GM18907 (cell line): ENCODE measurements at regions not wholly inside any gene's neighbourhood (a gene's known extent, or its start where the extent isn't known, plus 50 kb on each side); places are given as distances from the start of the nearest gene placed in this dataset.

Experiments used
- ATAC-seq: cut with Tn5 transposase; IDR thresholded peaks from one replicate; pipeline ENCODE4 v1.9.1; 2021; ENCODE audit warnings: mild to moderate bottlenecking, moderate library complexity; ENCODE audit not compliant: unreplicated experiment

DNA sequence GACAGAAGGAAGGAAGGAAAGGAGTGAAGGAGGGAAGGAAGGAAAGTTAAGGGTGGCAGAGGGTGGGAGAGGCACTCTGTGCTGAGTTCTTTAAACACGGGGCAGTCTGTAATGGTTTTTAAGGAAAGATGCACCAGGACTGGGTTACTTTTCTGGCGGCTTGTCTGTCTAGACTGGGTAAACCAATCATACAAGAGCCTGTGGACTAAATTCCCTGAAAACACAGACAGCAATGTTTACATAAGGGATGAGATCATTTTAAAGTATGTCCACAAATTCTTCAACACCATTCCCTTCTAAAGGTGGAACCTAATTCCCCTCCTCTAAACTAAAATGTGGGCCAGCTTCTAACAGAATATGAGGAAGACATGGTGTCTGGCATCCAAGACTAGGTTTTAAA lies 235.5 kb upstream of the IGF1R start:
- no peak for ATAC-seq

DNA sequence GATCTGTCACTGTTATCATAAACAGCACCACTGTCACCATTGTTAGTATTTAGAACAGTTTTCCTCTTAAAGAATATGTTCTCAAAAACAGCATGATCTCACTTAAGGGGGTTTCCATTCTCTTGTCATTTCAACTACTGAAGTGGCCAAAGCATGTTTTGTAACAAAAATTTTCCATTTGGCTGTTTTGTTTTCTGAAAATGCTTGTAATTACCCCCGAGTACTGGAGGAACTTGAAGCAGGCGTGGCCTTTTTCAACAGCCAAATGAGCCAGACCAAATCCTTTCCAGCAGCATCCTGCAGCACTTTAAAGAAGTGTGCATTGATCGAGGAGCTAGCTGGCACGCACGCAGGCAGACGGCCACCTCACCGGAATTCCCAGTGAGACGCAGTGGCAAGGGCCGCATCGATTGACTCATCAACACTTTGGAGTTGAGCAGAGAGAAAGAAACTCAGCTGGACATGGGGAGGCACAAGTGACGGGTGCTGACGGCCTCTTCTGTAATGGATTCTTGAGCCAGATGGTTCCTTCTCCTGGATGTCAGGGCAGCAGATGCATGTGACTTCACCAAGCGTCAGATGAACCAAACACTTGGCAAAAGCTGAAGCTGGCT lies 234.3 kb upstream of the IGF1R start:
- no peak for ATAC-seq

- no peak for ATAC-seq
These were observed 232.0 kb upstream of the IGF1R start for GRCh38 chr15:98416222-98416855.

DNA sequence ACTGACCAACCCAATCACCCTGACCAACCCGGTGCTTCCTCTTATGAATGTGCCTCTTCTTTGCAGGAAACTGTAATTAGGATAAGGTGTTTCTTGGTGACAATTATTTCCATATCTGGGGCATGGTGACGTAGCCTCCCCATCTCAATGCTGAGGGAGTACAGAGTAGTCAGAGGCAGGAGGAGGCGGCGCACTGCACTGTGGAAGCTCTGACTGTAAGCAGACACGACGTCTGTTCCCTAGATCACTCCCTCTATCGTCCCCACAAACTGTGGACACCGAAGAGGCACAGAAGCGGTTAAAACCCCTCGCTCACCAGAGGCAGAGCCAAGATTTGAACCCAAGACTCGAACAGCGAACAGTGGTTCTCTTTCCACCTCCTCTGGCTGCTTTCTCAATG lies 231.0 kb upstream of the IGF1R start:
- ATAC-seq, result no peak

GRCh38 chr15:98418122-98418521 lies 230.2 kb upstream of the IGF1R start:
- ATAC-seq, result no peak

DNA sequence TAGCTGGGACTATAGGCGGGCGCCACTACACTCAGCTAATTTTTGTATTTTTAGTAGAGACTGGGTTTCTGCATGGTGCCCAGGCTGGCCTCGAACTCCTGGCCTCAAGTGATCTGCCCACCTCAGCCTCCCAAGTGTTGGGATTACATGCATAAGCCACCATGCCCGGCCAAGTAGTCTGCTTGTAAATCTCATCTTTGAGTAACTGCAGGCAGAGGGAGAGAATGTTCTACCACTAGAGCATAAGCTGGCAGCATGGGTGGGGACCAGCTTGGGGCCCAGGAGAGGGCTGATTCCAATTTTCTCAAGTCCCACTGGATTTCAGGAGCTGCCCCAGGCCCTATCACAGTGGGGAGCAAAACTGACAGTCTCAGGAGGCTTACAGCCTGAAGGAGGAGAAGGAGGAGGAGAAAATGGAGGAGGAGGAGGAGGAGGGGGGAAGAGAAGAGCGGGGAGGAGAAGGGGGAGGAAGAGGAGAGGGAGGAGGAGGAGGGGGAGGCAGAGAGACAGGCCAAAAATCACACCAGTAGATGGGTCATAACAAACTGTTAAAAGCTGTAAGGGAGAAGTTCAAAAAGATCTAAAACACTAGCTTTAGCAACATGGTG lies 229.1 kb upstream of the IGF1R start:
- no peak for ATAC-seq

- peak; percentile 7 for ATAC-seq
These were observed 227.5 kb upstream of the IGF1R start for GRCh38 chr15:98420837-98421236.

DNA sequence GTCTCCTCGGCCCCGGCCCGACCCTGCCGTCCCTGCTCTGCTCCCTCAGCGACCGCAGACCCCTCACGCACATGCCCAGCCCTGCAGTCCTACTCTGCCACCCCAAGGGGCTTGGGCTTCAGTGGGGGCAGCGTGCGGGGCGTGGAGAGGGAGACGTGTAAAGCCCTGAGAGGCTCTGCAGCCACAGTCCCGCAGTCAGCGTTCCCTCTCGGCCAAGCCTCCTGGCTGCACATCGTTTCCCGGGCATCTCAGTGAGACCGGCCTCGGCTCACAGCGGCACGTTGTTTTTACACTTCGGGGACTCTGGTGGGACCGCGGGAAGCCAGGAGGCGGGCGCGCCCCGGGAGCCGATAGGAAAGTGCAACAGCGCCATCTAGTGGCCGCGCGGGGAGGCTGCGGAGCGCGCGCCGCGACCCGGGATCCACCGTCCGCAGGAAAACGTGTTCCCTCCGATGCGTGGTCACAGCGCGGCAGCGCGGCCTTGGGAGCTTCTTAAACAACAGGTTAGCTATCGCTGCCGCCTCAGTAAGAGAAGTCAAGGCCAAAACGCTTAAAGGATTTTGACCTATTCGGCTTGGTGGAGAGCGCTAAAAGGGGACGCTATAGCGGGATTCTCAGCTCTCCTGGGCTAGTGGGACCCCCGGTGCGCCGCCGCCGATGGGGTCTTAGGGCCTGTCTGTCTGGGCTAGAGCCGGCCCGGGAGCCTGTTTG lies 226.8 kb upstream of the IGF1R start:
- peak; percentile 85 for ATAC-seq

GRCh38 chr15:98422130-98422478 lies 226.2 kb upstream of the IGF1R start:
- no peak for ATAC-seq

GRCh38 chr15:98425173-98425572 lies 223.2 kb upstream of the IGF1R start:
- no peak for ATAC-seq

DNA sequence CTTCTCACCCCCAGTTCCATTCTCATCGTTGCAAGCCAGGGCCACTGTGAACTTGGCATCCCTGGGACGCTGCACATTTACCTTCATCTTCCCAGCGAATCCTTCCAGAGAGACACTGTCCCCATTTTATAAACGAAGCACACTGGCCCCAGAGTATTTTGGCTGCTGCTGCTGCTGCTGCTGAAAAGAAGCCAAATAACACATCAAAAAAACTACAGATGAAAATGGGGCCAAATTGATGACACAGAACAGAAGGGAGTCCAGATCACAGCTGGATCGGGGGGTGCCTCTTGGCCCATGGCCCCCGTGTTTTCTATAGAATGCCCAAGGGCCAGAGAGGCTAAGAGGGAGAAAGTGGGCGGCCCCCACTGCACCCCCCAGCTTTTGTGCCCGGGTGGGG lies 221.0 kb upstream of the IGF1R start:
- ATAC-seq, result no peak

- peak; percentile 92 for ATAC-seq
These were observed 219.9 kb upstream of the IGF1R start for GRCh38 chr15:98428253-98428989.

DNA sequence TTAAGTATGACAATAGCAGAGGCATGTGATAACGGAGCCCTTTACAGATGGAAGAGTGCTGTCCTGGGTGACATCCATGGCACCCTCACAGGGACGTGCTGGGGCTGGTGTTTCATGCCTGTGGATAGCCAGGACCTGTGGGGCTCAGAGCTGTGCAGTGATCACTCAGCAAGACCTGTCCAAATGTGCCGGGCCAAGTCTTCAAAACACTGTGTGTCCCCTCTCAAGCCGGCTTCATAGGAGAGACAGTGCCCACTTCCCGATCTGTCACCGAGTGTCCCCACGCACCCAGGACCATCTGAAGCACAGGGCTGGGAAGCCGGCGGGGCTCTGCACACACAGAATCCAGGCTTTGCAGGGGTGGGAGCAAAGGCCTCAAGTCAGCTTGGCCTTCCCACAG lies 217.2 kb upstream of the IGF1R start:
- ATAC-seq, result no peak

GRCh38 chr15:98433346-98433745 lies 215.0 kb upstream of the IGF1R start:
- no peak for ATAC-seq

DNA sequence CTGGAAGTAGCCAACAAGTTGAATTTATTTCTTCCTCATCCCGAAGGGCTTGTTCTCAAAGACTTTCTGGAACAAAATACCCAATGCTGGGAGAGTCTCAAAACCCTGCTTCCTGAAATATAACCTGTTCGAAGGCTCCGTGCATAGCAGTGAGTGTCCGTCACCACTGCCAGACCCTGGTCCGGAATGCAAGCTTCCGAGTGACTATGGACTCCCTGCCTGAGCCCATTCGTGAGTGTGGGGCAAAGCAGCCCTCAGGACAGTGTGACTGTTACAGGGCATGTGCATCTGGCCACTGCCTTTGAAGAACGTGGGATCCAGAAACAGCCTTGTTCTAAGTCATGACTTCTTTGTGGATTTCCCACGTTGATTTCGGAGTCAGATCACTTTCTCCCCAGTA lies 214.5 kb upstream of the IGF1R start:
- no peak for ATAC-seq

GRCh38 chr15:98437752-98438151 lies 210.6 kb upstream of the IGF1R start:
- no peak for ATAC-seq

- no peak for ATAC-seq
These were observed 210.0 kb upstream of the IGF1R start for GRCh38 chr15:98438326-98438725.

DNA sequence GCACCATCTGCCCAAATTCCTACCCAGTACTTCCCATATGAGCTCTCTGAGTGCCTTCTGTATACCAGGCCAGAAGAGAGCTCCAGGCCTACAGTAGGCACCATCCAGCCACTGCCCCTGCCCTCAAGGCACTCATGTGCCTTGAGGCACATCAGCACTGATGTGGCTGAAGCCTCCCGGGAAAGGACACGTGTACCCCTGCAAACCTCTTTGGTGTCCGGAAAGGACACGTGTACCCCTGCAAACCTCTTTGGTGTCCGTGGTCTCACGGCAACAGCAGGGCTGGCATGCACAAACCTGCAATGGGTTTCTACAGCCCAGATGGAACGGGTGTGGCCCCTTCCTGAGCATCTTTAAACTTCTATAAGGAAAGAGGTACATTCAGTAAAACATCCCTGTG lies 209.4 kb upstream of the IGF1R start:
- no peak for ATAC-seq

DNA sequence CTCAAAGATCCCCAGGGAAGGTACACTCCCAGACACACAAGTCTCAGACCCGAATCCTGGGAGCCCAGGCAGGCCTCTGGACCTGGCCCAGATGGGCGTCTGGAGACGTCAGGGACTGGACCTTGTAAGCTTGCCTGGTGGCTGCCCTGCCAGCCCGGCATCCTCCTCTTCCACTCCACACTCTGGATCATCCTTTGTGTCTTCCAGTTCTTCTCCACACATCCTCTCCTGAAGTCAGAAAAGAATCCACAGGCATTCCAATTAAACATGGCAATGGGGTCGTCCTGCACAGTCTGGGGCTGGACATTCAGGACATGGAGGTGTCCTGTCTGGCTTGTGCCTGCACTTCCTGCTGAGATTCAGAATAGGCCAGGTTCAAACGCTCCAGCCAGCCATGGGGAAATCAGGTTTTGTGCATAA lies 208.8 kb upstream of the IGF1R start:
- ATAC-seq, result no peak

DNA sequence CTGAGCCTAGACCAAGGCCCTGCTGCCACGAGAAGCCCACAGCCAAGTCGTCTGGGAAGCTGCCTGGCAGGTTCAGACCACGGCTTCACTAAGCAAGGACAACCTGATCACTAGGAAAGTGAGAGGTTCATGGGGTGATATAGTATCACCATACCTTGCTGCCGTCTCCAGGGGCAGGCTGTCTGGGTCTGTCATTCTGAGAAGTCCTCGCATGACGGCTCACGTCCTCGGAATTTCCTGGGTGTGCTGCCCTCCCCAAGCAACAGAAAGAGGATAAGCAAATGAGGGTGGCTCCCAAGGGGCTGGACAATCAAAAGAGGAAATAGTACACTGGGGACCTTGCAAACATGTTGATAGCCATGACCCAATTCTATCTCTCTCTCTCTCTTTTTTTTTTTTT lies 207.4 kb upstream of the IGF1R start:
- peak; percentile 58 for ATAC-seq

DNA sequence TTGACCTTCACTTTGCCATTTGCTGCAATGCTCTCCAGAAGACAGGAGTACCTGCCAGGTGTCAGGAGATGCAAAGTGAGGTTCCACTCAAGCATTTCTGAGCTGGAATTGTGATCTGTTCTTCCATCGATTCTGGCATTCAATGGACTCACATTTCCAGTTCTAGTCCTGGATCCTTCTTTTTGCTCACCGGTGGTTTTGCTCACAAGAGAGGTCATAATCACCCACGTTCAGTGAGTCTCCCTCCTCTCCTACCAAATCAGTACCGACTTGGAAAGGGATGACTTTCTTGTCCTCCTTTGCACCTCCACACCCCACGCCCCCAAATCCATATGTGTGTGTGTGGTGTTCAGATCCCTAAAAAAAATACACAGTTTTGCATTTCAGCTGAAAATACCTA lies 206.7 kb upstream of the IGF1R start:
- no peak for ATAC-seq
